Mucosa of rectum (tissue), 2 donors: ENCODE measurements at regions not wholly inside any gene's neighbourhood (a gene's known extent, or its start where the extent isn't known, plus 50 kb on each side); places are given as distances from the start of the nearest gene placed in this dataset.

Experiments used
- H3K27ac ChIP-seq, 2 donors: one replicate each; pipeline ENCODE4 v1.7.0; 2013; ENCODE audit warnings: inconsistent platforms in 2 of 2, low read depth in 2 of 2, low read length in 2 of 2
- H3K27me3 ChIP-seq, 2 donors: one replicate each; pipeline ENCODE4 v1.7.0; 2013; ENCODE audit warnings: low read length in 2 of 2; ENCODE audit not compliant: control insufficient read depth in 2 of 2, insufficient read depth in 2 of 2
- H3K36me3 ChIP-seq, 2 donors: one replicate each; pipeline ENCODE4 v1.7.0; 2013; ENCODE audit warnings: low read length in 2 of 2; ENCODE audit not compliant: control insufficient read depth in 2 of 2, insufficient read depth in 2 of 2
- H3K4me1 ChIP-seq, 2 donors: one replicate each; pipeline ENCODE4 v1.7.0; 2013; ENCODE audit warnings: low read length in 2 of 2, mild to moderate bottlenecking in 1 of 2; ENCODE audit not compliant: control insufficient read depth in 2 of 2, insufficient read depth in 2 of 2
- H3K4me3 ChIP-seq, 2 donors: one replicate each; pipeline ENCODE4 v1.7.0; 2013; ENCODE audit warnings: low read length in 2 of 2
- H3K9ac ChIP-seq, 2 donors: one replicate each; pipeline ENCODE4 v1.7.0; 2013; ENCODE audit warnings: low read length in 2 of 2, low read depth in 1 of 2, mild to moderate bottlenecking in 1 of 2
- H3K9me3 ChIP-seq, 2 donors: one replicate each; pipeline ENCODE4 v1.7.0; 2013; ENCODE audit warnings: low read length in 2 of 2; ENCODE audit not compliant: control insufficient read depth in 2 of 2
- donor health status: healthy.
- donor health status: Normal muscosa, but diverticular disease.

DNA sequence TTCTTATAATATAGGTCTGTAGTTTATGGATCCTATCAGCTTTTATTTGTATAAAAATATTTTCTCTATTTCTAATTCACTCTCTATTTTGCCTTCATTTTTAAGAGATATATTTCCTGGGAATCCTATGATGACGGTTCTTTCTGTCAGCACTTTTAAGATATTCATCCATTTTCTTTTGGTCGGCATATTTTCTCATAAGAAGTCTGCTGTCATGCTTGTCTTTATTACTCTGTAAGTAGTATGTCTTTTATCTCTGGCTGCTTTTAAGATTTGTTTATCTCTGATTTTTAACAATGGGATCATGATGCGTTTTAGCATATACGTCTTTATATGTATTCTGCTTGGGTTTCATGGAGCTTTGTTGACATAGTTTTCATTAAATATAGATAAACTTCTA, 175.5 kb downstream of the SNX19 start:
- Histone ChIP-seq H3K9ac (no peak overlapping the region), H3K36me3 (no peaks in the 10 kb centered on the region), H3K4me1 (no peaks in the 10 kb centered on the region), H3K27ac (no peak overlapping the region), H3K9me3 (no peaks in the 10 kb centered on the region), H3K27me3 (no peaks in the 10 kb centered on the region), H3K4me3 (no peak overlapping the region)

DNA sequence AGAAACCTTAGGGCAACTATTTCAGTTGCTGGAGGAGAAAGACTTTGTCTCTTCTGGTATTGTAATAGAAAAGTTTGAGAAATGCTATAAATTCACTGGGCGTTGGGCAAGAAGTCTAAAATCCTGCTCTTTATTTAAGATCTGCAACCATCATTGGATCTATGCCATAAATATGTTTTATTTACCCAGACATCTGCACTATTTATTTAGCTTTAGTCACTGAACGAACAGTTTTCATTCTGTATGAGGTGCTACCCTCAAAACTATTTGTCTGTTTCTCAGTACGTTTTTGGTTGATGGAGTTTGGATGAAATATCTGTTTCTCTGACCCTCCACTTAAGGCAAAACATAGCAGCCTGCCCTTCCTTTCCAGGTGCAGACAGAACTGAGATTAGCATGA, 171.5 kb downstream of the SNX19 start:
- no peaks in the 10 kb centered on the region for H3K9me3 ChIP-seq
- H3K27me3 ChIP-seq = no peaks in the 10 kb centered on the region
- H3K27ac ChIP-seq = no peak overlapping the region
- H3K36me3 ChIP-seq = no peaks in the 10 kb centered on the region
- H3K4me1 ChIP-seq = peaks cover 3 to 8% of the 10 kb centered on the region in 2 donors
- H3K4me3 ChIP-seq = no peak overlapping the region
- no peak overlapping the region for H3K9ac ChIP-seq

DNA sequence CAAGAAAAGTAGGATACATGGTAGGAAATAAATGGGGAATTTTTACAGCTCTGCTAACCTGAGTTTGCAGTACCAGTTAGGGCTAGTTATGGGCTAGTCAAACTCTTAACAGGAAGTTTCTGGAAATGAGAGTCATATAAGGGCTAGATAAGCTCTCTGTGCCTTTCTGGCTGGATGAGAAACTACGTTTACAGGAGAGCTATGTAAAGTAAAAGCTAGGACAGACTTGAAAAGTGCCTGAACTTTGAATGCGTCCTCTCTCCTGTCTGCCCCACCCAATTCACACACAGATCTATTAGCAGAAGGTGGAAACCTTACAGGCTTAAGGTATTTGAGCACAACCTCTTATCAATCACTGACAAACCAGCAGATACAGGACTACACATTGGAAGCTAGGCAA, 167.1 kb downstream of the SNX19 start:
- Histone ChIP-seq H3K4me3 (no peak overlapping the region), H3K4me1 (peaks cover 3 to 10% of the 10 kb centered on the region in 2 donors), H3K27me3 (no peaks in the 10 kb centered on the region), H3K9me3 (no peaks in the 10 kb centered on the region), H3K9ac (no peak overlapping the region), H3K27ac (peak overlapping the region; percentile 10 to 67), H3K36me3 (no peaks in the 10 kb centered on the region)

DNA sequence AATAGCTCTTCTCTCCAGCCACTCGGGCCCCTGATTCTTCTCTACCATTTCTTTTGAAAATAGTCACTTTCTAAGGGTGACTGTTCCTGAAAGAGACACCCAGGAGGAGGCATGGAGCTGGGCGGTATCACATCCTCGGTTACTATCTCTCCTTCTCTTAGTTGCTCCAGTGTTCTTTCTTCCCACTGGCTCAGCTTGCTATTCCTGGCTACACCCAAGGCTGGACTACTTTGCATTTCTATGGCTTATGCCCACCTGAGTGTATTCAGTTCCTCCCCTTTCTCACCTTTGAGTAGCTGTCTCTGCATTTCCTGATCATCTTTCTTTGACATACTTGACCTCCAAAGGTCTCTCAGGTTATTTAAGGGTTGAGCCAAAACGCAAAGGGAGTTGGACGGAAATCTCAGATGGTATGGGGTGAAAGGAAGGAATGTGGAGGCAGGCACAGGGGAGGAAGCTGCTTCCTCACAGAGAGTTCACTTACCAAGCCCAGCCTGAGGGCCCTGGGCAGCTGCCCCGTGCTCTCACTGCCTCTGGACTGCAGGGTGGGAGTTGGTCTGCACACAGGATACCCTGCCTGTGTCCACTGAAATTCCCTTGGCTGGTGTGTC, 155.7 kb downstream of the SNX19 start:
- peaks cover 0 to 2% of the 10 kb centered on the region in 2 donors for H3K27me3 ChIP-seq
- H3K27ac ChIP-seq = no peak overlapping the region
- no peak overlapping the region for H3K9ac ChIP-seq
- no peaks in the 10 kb centered on the region for H3K9me3 ChIP-seq
- H3K36me3 ChIP-seq = no peaks in the 10 kb centered on the region
- no peaks in the 10 kb centered on the region for H3K4me1 ChIP-seq
- no peak overlapping the region for H3K4me3 ChIP-seq

DNA sequence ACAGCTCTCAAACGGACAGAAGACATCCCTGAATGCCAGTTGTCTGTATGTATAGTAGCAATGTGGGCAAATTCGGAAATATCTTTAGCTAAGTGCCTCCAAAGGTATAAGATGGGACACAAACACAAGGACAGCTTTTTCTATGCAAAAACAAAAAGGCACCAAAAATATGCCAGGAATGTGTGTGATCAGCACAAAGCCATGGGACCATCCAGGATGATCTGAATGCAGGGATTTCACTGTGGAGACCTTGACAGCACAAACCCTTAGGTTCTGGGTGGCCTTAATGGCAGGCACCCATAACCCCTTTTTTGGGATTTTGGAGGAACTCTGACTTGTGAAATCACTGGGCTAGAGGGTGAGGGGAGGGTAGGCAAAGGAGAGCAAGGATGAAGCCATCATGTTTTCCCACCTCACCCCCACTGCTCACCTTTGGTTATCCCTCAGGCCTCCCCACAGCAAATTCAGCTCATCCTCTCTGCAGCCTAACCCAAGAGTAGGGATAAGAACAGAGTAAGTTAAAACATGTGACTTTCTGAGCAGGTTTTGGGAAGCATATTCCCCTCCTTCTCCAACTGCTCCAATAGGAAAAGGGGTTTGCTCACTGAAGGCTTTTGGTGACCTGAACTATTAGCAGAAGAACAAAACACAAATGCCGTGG, 154.6 kb downstream of the SNX19 start:
- Histone ChIP-seq H3K9ac (no peak overlapping the region), H3K4me3 (no peak overlapping the region), H3K27ac (no peak overlapping the region), H3K36me3 (no peaks in the 10 kb centered on the region), H3K9me3 (no peaks in the 10 kb centered on the region), H3K27me3 (peaks cover 0 to 2% of the 10 kb centered on the region in 2 donors), H3K4me1 (no peaks in the 10 kb centered on the region)

DNA sequence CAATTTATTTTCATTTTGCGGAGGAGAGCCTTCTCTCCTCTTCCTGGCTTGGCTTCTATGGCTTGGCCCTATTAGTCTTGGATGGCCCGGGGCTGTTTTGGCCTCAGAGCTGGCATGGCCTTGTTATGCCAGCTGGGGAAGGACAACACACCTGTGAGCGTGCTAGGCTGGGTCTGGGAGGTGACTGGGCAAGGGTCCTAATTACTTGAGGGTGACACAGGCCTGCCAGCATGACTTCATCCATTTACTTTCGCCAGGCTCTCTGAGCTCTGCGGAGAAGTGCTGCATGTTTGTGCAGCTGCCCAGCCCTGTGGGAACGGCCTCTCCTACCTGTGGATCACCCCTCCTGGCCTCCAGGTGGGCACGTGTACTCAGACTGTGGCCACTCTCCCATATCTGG, 153.6 kb downstream of the SNX19 start:
- Histone ChIP-seq H3K27ac (no peak overlapping the region), H3K4me3 (no peak overlapping the region), H3K4me1 (no peaks in the 10 kb centered on the region), H3K27me3 (peaks cover 0 to 2% of the 10 kb centered on the region in 2 donors), H3K9ac (no peak overlapping the region), H3K9me3 (no peaks in the 10 kb centered on the region), H3K36me3 (no peaks in the 10 kb centered on the region)

DNA sequence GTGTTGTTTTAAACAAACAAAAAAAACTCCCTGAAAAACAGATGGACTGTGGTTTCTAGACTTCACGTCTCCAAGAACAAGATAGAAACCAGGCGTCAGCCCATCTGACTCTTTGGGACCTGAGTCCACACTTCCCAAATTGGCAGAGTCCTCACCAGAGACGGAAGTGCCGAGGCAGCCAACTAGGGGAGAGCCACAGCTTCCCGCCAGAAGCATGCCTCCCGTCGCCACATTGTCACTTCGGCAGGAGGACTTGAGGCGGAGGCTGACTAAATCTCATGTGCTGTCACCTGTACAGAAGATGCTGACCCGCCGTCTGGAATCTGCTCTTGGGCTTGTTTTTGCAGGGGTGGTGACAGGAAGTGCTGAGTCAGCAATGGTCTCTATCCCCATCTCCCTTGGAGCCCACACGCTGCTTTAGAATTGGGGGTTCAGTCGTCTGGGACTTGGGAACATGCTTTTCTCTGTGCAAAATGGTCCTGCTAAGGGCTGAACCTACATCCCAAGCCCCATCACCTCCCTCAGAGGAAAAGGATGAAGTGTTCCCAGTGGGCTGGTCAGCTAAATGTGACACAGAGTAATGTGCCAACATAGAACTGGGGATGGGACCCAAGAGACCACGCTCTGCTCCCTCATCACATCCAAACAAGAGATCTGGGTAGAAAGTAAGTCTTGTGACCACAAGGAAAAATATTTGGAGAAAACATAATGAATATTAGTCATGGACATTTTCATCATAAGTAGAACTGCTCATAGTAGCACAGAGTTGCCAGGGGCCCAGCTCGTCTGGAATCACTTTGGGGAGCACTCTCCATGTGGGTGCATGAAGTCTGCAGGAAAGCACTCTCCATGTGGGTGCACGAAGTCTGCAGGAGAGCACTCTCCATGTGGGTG, 152.9 kb downstream of the SNX19 start:
- H3K9ac ChIP-seq = no peak overlapping the region
- H3K4me1 ChIP-seq = no peaks in the 10 kb centered on the region
- no peaks in the 10 kb centered on the region for H3K36me3 ChIP-seq
- no peaks in the 10 kb centered on the region for H3K9me3 ChIP-seq
- no peak overlapping the region for H3K27ac ChIP-seq
- peaks cover 0 to 2% of the 10 kb centered on the region in 2 donors for H3K27me3 ChIP-seq
- no peak overlapping the region for H3K4me3 ChIP-seq

DNA sequence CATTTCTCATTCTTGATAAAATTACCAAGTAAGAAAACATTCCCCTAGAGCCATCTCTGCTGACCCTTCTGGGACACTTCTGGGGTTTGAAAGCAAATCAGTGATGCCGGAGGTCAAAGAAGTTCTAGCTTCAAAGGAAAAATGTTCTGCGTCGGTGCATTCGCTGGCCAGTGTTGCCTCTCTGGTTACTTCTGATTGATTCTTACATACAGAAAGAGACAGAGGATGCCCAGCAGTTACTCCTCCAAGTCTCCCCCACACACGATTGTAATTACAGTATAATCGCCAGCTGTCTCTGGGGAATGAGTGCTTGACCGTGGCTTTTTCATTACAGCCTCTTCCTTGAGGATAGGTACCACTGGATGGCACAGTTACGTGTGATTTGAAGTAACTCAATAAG, 150.9 kb downstream of the SNX19 start:
- no peaks in the 10 kb centered on the region for H3K4me1 ChIP-seq
- H3K9me3 ChIP-seq = no peaks in the 10 kb centered on the region
- no peak overlapping the region for H3K9ac ChIP-seq
- H3K4me3 ChIP-seq = no peak overlapping the region
- no peak overlapping the region for H3K27ac ChIP-seq
- peaks cover 0 to 2% of the 10 kb centered on the region in 2 donors for H3K27me3 ChIP-seq
- H3K36me3 ChIP-seq = no peaks in the 10 kb centered on the region

DNA sequence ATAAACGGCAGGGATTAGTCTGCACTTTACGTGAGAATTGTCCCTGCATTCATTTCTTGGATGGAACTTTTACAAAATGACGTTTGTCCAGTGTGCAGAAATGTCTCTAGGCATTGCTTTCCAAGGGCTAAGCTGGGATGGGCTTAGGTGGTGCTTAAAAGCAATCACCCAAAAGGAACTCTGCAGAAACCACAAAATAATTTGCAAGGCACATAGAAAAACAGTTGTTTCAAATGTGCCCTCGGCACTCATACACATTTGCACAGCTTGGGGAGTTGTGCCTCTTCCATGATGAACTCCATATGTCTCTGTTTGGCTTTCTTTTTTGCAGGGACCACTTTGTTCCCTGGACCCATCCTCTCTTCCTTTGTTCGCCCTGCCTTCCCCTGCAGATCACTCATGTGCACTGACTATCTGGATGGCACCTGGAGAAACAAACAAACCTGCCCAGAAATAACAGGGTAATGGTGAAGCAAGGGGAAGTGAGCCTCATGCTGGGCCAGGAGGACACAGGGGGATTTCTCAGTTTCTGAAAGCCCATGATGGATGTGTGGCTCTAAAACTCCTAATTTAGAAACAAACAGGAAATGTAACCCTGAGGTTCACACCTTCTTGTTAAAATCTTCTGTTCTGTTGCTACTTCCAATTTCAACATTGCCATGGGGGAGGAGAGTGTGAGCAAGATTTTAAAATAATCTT, 150.2 kb downstream of the SNX19 start:
- H3K4me3 ChIP-seq = no peak overlapping the region
- no peaks in the 10 kb centered on the region for H3K4me1 ChIP-seq
- no peak overlapping the region for H3K9ac ChIP-seq
- H3K36me3 ChIP-seq = no peaks in the 10 kb centered on the region
- H3K27me3 ChIP-seq = peaks cover 0 to 2% of the 10 kb centered on the region in 2 donors
- no peaks in the 10 kb centered on the region for H3K9me3 ChIP-seq
- H3K27ac ChIP-seq = no peak overlapping the region
